SK-N-SH treated with all-trans-retinoic acid at 6 μM for 48 hours (cell line): ENCODE measurements at regions not wholly inside any gene's neighbourhood (a gene's known extent, or its start where the extent isn't known, plus 50 kb on each side); places are given as distances from the start of the nearest gene placed in this dataset.

ENCODE experiments used
- ATAC-seq: fragments of 200-7000 bp; cut with Tn5 transposase; 3 replicates; pipeline ENCODE4 v1.9.1; 2020; ENCODE audit warnings: mild to moderate bottlenecking, moderate library complexity
- BACH2 ChIP-seq: fragments of 250-450 bp; sonication (Bioruptor Pico); IDR thresholded peaks from 2 replicates; pipeline ENCODE4 v1.9.0; 2021; ENCODE audit warnings: mild to moderate bottlenecking, borderline replicate concordance
- CREB5 ChIP-seq: fragments of 250-450 bp; sonication (Bioruptor Pico); IDR thresholded peaks from 2 replicates; pipeline ENCODE4 v1.5.1; 2020; ENCODE audit warnings: low read depth, mild to moderate bottlenecking, moderate library complexity
- CSDC2 ChIP-seq: fragments of 250-450 bp; sonication (Bioruptor Pico); IDR thresholded peaks from 2 replicates; pipeline ENCODE4 v1.5.0; 2020; ENCODE audit warnings: mild to moderate bottlenecking, moderate library complexity
- CSRNP3 ChIP-seq: fragments of 250-450 bp; sonication (Bioruptor Pico); IDR thresholded peaks from 2 replicates; pipeline ENCODE4 v1.5.1; 2021; ENCODE audit warnings: mild to moderate bottlenecking, moderate library complexity
- ESRRG ChIP-seq: fragments of 250-450 bp; sonication (Bioruptor Pico); IDR thresholded peaks from 2 replicates; pipeline ENCODE4 v1.6.1; 2021; ENCODE audit warnings: mild to moderate bottlenecking
- GLIS3 ChIP-seq: fragments of 250-450 bp; sonication (Bioruptor Pico); IDR thresholded peaks from 2 replicates; pipeline ENCODE4 v1.5.0; 2020; ENCODE audit warnings: mild to moderate bottlenecking, moderate library complexity
- ISL1 ChIP-seq: fragments of 250-450 bp; sonication (Bioruptor Pico); IDR thresholded peaks from 2 replicates; pipeline ENCODE4 v2.1.2; 2022; ENCODE audit warnings: mild to moderate bottlenecking, moderate library complexity
- OSR1 ChIP-seq: fragments of 250-450 bp; sonication (Bioruptor Pico); IDR thresholded peaks from 2 replicates; pipeline ENCODE4 v1.8.0; 2022; ENCODE audit warnings: moderate library complexity, mild to moderate bottlenecking, inconsistent platforms
- PATZ1 ChIP-seq: fragments of 250-450 bp; sonication (Bioruptor Pico); IDR thresholded peaks from 2 replicates; pipeline ENCODE4 v1.8.0; 2020; ENCODE audit warnings: mild to moderate bottlenecking, moderate library complexity, borderline replicate concordance
- POU6F1 ChIP-seq: fragments of 250-450 bp; sonication (Bioruptor Pico); IDR thresholded peaks from 2 replicates; pipeline ENCODE4 v1.8.0; 2021; ENCODE audit warnings: low read depth, mild to moderate bottlenecking, moderate library complexity, borderline replicate concordance
- PPARA ChIP-seq: fragments of 250-450 bp; sonication (Bioruptor Pico); IDR thresholded peaks from 2 replicates; pipeline ENCODE4 v1.5.0; 2020; ENCODE audit warnings: mild to moderate bottlenecking, borderline replicate concordance
- RARB ChIP-seq: fragments of 250-450 bp; sonication (Bioruptor Pico); IDR thresholded peaks from 2 replicates; pipeline ENCODE4 v1.8.0; 2021; ENCODE audit warnings: mild to moderate bottlenecking, moderate library complexity
- SNAI2 ChIP-seq: fragments of 250-450 bp; sonication (Bioruptor Pico); IDR thresholded peaks from 2 replicates; pipeline ENCODE4 v1.5.0; 2020; ENCODE audit warnings: mild to moderate bottlenecking, moderate library complexity
- TCF4 ChIP-seq: fragments of 250-450 bp; sonication (Bioruptor Pico); IDR thresholded peaks from 2 replicates; pipeline ENCODE4 v1.8.0; 2021; ENCODE audit warnings: mild to moderate bottlenecking, moderate library complexity, borderline replicate concordance
- TOX ChIP-seq: fragments of 250-450 bp; sonication (Bioruptor Pico); IDR thresholded peaks from 2 replicates; pipeline ENCODE4 v1.8.0; 2021; ENCODE audit warnings: mild to moderate bottlenecking, moderate library complexity, borderline replicate concordance
- TSHZ2 ChIP-seq: fragments of 250-450 bp; sonication (Bioruptor Pico); IDR thresholded peaks from 2 replicates; pipeline ENCODE4 v1.5.0; 2020; ENCODE audit warnings: mild to moderate bottlenecking, moderate library complexity
- ZC3H10 ChIP-seq: fragments of 250-450 bp; sonication (Bioruptor Pico); IDR thresholded peaks from 2 replicates; pipeline ENCODE4 v1.5.1; 2021; ENCODE audit warnings: mild to moderate bottlenecking, moderate library complexity
- ZFP3 ChIP-seq: fragments of 250-450 bp; sonication (Bioruptor Pico); IDR thresholded peaks from 2 replicates; pipeline ENCODE4 v1.5.0; 2020; ENCODE audit warnings: mild to moderate bottlenecking, moderate library complexity
- ZFP30 ChIP-seq: fragments of 450-650 bp; formaldehyde crosslinking; IDR thresholded peaks from 2 replicates; pipeline ENCODE4 v1.5.0; 2022; ENCODE audit warnings: mild to moderate bottlenecking, moderate library complexity
- ZNF565 ChIP-seq: fragments of 450-650 bp; formaldehyde crosslinking; conservative IDR thresholded peaks from 2 replicates; pipeline ENCODE4 v1.5.0; 2020; ENCODE audit warnings: low read depth, mild to moderate bottlenecking, moderate library complexity
- ZNF70 ChIP-seq: fragments of 450-650 bp; formaldehyde crosslinking; IDR thresholded peaks from 2 replicates; pipeline ENCODE4 v1.5.0; 2020; ENCODE audit warnings: mild to moderate bottlenecking, moderate library complexity
- ZNF8 ChIP-seq: fragments of 450-650 bp; formaldehyde crosslinking; IDR thresholded peaks from 2 replicates; pipeline ENCODE4 v1.5.0; 2020; ENCODE audit warnings: mild to moderate bottlenecking, moderate library complexity

GRCh38 chr3:194928227-194928626, 242.5 kb downstream of the FAM43A start:
- no peak for ATAC-seq
- TF ChIP-seq BACH2 (CRISPR knock-in tag) (no peak), SNAI2 (CRISPR knock-in tag) (no peak), ZNF70 (CRISPR knock-in tag) (no peak), CREB5 (CRISPR knock-in tag) (no peak), ZFP30 (CRISPR knock-in tag) (no peak), CSRNP3 (CRISPR knock-in tag) (no peak), ZNF565 (CRISPR knock-in tag) (no peak), GLIS3 (CRISPR knock-in tag) (no peak), TCF4 (CRISPR knock-in tag) (no peak), ZFP3 (CRISPR knock-in tag) (no peak), ZNF8 (CRISPR knock-in tag) (no peak), ZC3H10 (CRISPR knock-in tag) (no peak), CSDC2 (CRISPR knock-in tag) (no peak), PPARA (CRISPR knock-in tag) (no peak), ESRRG (no peak), ISL1 (no peak), OSR1 (CRISPR knock-in tag) (no peak), TOX (no peak), PATZ1 (CRISPR knock-in tag) (no peak), TSHZ2 (CRISPR knock-in tag) (no peak)

GRCh38 chr3:194928831-194929577, 243.3 kb downstream of the FAM43A start:
- TF ChIP-seq ISL1 (no peak), ESRRG (no peak), CREB5 (CRISPR knock-in tag) (no peak), ZNF70 (CRISPR knock-in tag) (no peak), CSDC2 (CRISPR knock-in tag) (no peak), TOX (no peak), TSHZ2 (CRISPR knock-in tag) (no peak), TCF4 (CRISPR knock-in tag) (no peak), SNAI2 (CRISPR knock-in tag) (no peak), CSRNP3 (CRISPR knock-in tag) (no peak), PPARA (CRISPR knock-in tag) (no peak), BACH2 (CRISPR knock-in tag) (no peak), ZNF8 (CRISPR knock-in tag) (no peak), ZC3H10 (CRISPR knock-in tag) (no peak), GLIS3 (CRISPR knock-in tag) (no peak), ZNF565 (CRISPR knock-in tag) (no peak), POU6F1 (CRISPR knock-in tag) (no peak), RARB (CRISPR knock-in tag) (no peak)
- no peak for ATAC-seq
